SK-N-SH treated with all-trans-retinoic acid at 6 μM for 48 hours (cell line): ENCODE measurements at regions not wholly inside any gene's neighbourhood (a gene's known extent, or its start where the extent isn't known, plus 50 kb on each side); places are given as distances from the start of the nearest gene placed in this dataset.

ENCODE experiments used
- ATAC-seq: fragments of 200-7000 bp; cut with Tn5 transposase; 3 replicates; pipeline ENCODE4 v1.9.1; 2020; ENCODE audit warnings: mild to moderate bottlenecking, moderate library complexity
- ARNTL ChIP-seq: fragments of 450-650 bp; formaldehyde crosslinking; IDR thresholded peaks from 2 replicates; pipeline ENCODE4 v1.5.0; 2020; ENCODE audit warnings: low read depth, mild to moderate bottlenecking, moderate library complexity, borderline replicate concordance
- BACH2 ChIP-seq: fragments of 250-450 bp; sonication (Bioruptor Pico); IDR thresholded peaks from 2 replicates; pipeline ENCODE4 v1.9.0; 2021; ENCODE audit warnings: mild to moderate bottlenecking, borderline replicate concordance
- CREB5 ChIP-seq: fragments of 250-450 bp; sonication (Bioruptor Pico); IDR thresholded peaks from 2 replicates; pipeline ENCODE4 v1.5.1; 2020; ENCODE audit warnings: low read depth, mild to moderate bottlenecking, moderate library complexity
- CSDC2 ChIP-seq: fragments of 250-450 bp; sonication (Bioruptor Pico); IDR thresholded peaks from 2 replicates; pipeline ENCODE4 v1.5.0; 2020; ENCODE audit warnings: mild to moderate bottlenecking, moderate library complexity
- CSRNP3 ChIP-seq: fragments of 250-450 bp; sonication (Bioruptor Pico); IDR thresholded peaks from 2 replicates; pipeline ENCODE4 v1.5.1; 2021; ENCODE audit warnings: mild to moderate bottlenecking, moderate library complexity
- ESRRG ChIP-seq: fragments of 250-450 bp; sonication (Bioruptor Pico); IDR thresholded peaks from 2 replicates; pipeline ENCODE4 v1.6.1; 2021; ENCODE audit warnings: mild to moderate bottlenecking
- GLIS3 ChIP-seq: fragments of 250-450 bp; sonication (Bioruptor Pico); IDR thresholded peaks from 2 replicates; pipeline ENCODE4 v1.5.0; 2020; ENCODE audit warnings: mild to moderate bottlenecking, moderate library complexity
- ISL1 ChIP-seq: fragments of 250-450 bp; sonication (Bioruptor Pico); IDR thresholded peaks from 2 replicates; pipeline ENCODE4 v2.1.2; 2022; ENCODE audit warnings: mild to moderate bottlenecking, moderate library complexity
- OSR1 ChIP-seq: fragments of 250-450 bp; sonication (Bioruptor Pico); IDR thresholded peaks from 2 replicates; pipeline ENCODE4 v1.8.0; 2022; ENCODE audit warnings: moderate library complexity, mild to moderate bottlenecking, inconsistent platforms
- PATZ1 ChIP-seq: fragments of 250-450 bp; sonication (Bioruptor Pico); IDR thresholded peaks from 2 replicates; pipeline ENCODE4 v1.8.0; 2020; ENCODE audit warnings: mild to moderate bottlenecking, moderate library complexity, borderline replicate concordance
- PPARA ChIP-seq: fragments of 250-450 bp; sonication (Bioruptor Pico); IDR thresholded peaks from 2 replicates; pipeline ENCODE4 v1.5.0; 2020; ENCODE audit warnings: mild to moderate bottlenecking, borderline replicate concordance
- RARB ChIP-seq: fragments of 250-450 bp; sonication (Bioruptor Pico); IDR thresholded peaks from 2 replicates; pipeline ENCODE4 v1.8.0; 2021; ENCODE audit warnings: mild to moderate bottlenecking, moderate library complexity
- SNAI2 ChIP-seq: fragments of 250-450 bp; sonication (Bioruptor Pico); IDR thresholded peaks from 2 replicates; pipeline ENCODE4 v1.5.0; 2020; ENCODE audit warnings: mild to moderate bottlenecking, moderate library complexity
- TSHZ2 ChIP-seq: fragments of 250-450 bp; sonication (Bioruptor Pico); IDR thresholded peaks from 2 replicates; pipeline ENCODE4 v1.5.0; 2020; ENCODE audit warnings: mild to moderate bottlenecking, moderate library complexity
- ZFP3 ChIP-seq: fragments of 250-450 bp; sonication (Bioruptor Pico); IDR thresholded peaks from 2 replicates; pipeline ENCODE4 v1.5.0; 2020; ENCODE audit warnings: mild to moderate bottlenecking, moderate library complexity
- ZFP30 ChIP-seq: fragments of 450-650 bp; formaldehyde crosslinking; IDR thresholded peaks from 2 replicates; pipeline ENCODE4 v1.5.0; 2022; ENCODE audit warnings: mild to moderate bottlenecking, moderate library complexity
- ZNF565 ChIP-seq: fragments of 450-650 bp; formaldehyde crosslinking; conservative IDR thresholded peaks from 2 replicates; pipeline ENCODE4 v1.5.0; 2020; ENCODE audit warnings: low read depth, mild to moderate bottlenecking, moderate library complexity
- ZNF70 ChIP-seq: fragments of 450-650 bp; formaldehyde crosslinking; IDR thresholded peaks from 2 replicates; pipeline ENCODE4 v1.5.0; 2020; ENCODE audit warnings: mild to moderate bottlenecking, moderate library complexity
- ZNF8 ChIP-seq: fragments of 450-650 bp; formaldehyde crosslinking; IDR thresholded peaks from 2 replicates; pipeline ENCODE4 v1.5.0; 2020; ENCODE audit warnings: mild to moderate bottlenecking, moderate library complexity

GRCh38 chr11:39192671-39193070 is 2266.8 kb downstream of the LRRC4C start:
- no peak for ATAC-seq
- TF ChIP-seq PPARA (CRISPR knock-in tag), result no peak
- TF ChIP-seq CSRNP3 (CRISPR knock-in tag), result no peak
- TF ChIP-seq BACH2 (CRISPR knock-in tag), result no peak
- TF ChIP-seq ZNF565, result no peak
- no peak for TF ChIP-seq ESRRG
- TF ChIP-seq ZFP30 (CRISPR knock-in tag), result no peak
- TF ChIP-seq ZNF70 (CRISPR knock-in tag), result no peak
- no peak for TF ChIP-seq TSHZ2 (CRISPR knock-in tag)

GRCh38 chr11:39190751-39191150 is 2268.7 kb downstream of the LRRC4C start:
- no peak for ATAC-seq
- TF ChIP-seq ZNF70 (CRISPR knock-in tag), result no peak
- TF ChIP-seq OSR1 (CRISPR knock-in tag), result no peak
- TF ChIP-seq GLIS3, result no peak
- TF ChIP-seq ZNF8 (CRISPR knock-in tag), result no peak
- no peak for TF ChIP-seq CSDC2 (CRISPR knock-in tag)
- no peak for TF ChIP-seq TSHZ2 (CRISPR knock-in tag)
- TF ChIP-seq, all 23 proteins: peak for 0

GRCh38 chr11:39177678-39178077 is 2281.8 kb downstream of the LRRC4C start:
- no peak for ATAC-seq
- no peak for TF ChIP-seq CSDC2 (CRISPR knock-in tag)
- no peak for TF ChIP-seq SNAI2 (CRISPR knock-in tag)
- no peak for TF ChIP-seq ISL1 (CRISPR knock-in tag)

GRCh38 chr11:39174965-39175364 is 2284.5 kb downstream of the LRRC4C start:
- TF ChIP-seq CSDC2 (CRISPR knock-in tag) (no peak), CSRNP3 (CRISPR knock-in tag) (no peak), ZNF565 (no peak), ARNTL (CRISPR knock-in tag) (no peak), RARB (CRISPR knock-in tag) (no peak), ZFP30 (CRISPR knock-in tag) (no peak), ZNF70 (CRISPR knock-in tag) (no peak), PATZ1 (CRISPR knock-in tag) (no peak), CREB5 (CRISPR knock-in tag) (no peak), ZNF8 (CRISPR knock-in tag) (no peak), ZFP3 (CRISPR knock-in tag) (no peak)
- no peak for ATAC-seq
